ENCODE measurements at regions not wholly inside any gene's neighbourhood (a gene's known extent, or its start where the extent isn't known, plus 50 kb on each side); places are given as distances from the start of the nearest gene placed in this dataset.

- Histone ChIP-seq H3K4me1 (ENCODE audit: control insufficient read depth, insufficient read depth, low read length) (peaks cover 21% of the 10 kb centered on the region), H3K4me3 (ENCODE audit: insufficient read depth, low read depth, low read length) (no peak overlapping the region), H3K27me3 (ENCODE audit: control insufficient read depth, insufficient read depth, low read length, poor library complexity, severe bottlenecking) (no peaks in the 10 kb centered on the region), H3K27ac (ENCODE audit: insufficient read depth, low read depth, low read length, poor library complexity, severe bottlenecking) (no peak overlapping the region), H3K9me3 (ENCODE audit: control insufficient read depth, low read length) (no peaks in the 10 kb centered on the region), H3K36me3 (ENCODE audit: control insufficient read depth, insufficient read depth, low read length) (no peaks in the 10 kb centered on the region)
- 82 to 87% methylated on average over 3 of the region's 3 CpGs for WGBS, 2 experiments
These were observed 95.8 kb upstream of the COL1A2 start for GRCh38 chr7:94298943-94299342.

GRCh38 chr7:94300176-94300835 lies 94.4 kb upstream of the COL1A2 start:
- Histone ChIP-seq H3K36me3 (ENCODE audit: control insufficient read depth, insufficient read depth, low read length) (no peaks in the 10 kb centered on the region), H3K4me3 (ENCODE audit: insufficient read depth, low read depth, low read length) (no peak overlapping the region), H3K27me3 (ENCODE audit: control insufficient read depth, insufficient read depth, low read length, poor library complexity, severe bottlenecking) (no peaks in the 10 kb centered on the region), H3K9me3 (ENCODE audit: control insufficient read depth, low read length) (no peaks in the 10 kb centered on the region), H3K27ac (ENCODE audit: insufficient read depth, low read depth, low read length, poor library complexity, severe bottlenecking) (no peak overlapping the region), H3K4me1 (ENCODE audit: control insufficient read depth, insufficient read depth, low read length) (peaks cover 24% of the 10 kb centered on the region)
- WGBS, 2 experiments, result 85 to 91% methylated on average over 7 of the region's 8 CpGs

GRCh38 chr7:94301024-94301586 lies 93.6 kb upstream of the COL1A2 start:
- Histone ChIP-seq H3K27ac (ENCODE audit: insufficient read depth, low read depth, low read length, poor library complexity, severe bottlenecking) (peak overlapping the region; percentile 65), H3K4me1 (ENCODE audit: control insufficient read depth, insufficient read depth, low read length) (peaks cover 24% of the 10 kb centered on the region), H3K36me3 (ENCODE audit: control insufficient read depth, insufficient read depth, low read length) (no peaks in the 10 kb centered on the region), H3K27me3 (ENCODE audit: control insufficient read depth, insufficient read depth, low read length, poor library complexity, severe bottlenecking) (no peaks in the 10 kb centered on the region), H3K4me3 (ENCODE audit: insufficient read depth, low read depth, low read length) (no peak overlapping the region), H3K9me3 (ENCODE audit: control insufficient read depth, low read length) (no peaks in the 10 kb centered on the region)
- WGBS, 2 experiments, result 23 to 25% methylated on average over 6 of the region's 6 CpGs

- Histone ChIP-seq H3K9me3 (ENCODE audit: control insufficient read depth, low read length) (no peaks in the 10 kb centered on the region), H3K36me3 (ENCODE audit: control insufficient read depth, insufficient read depth, low read length) (no peaks in the 10 kb centered on the region), H3K4me3 (ENCODE audit: insufficient read depth, low read depth, low read length) (no peak overlapping the region), H3K27me3 (ENCODE audit: control insufficient read depth, insufficient read depth, low read length, poor library complexity, severe bottlenecking) (no peaks in the 10 kb centered on the region), H3K4me1 (ENCODE audit: control insufficient read depth, insufficient read depth, low read length) (peaks cover 24% of the 10 kb centered on the region), H3K27ac (ENCODE audit: insufficient read depth, low read depth, low read length, poor library complexity, severe bottlenecking) (no peak overlapping the region)
- WGBS, 2 experiments, result 92 to 96% methylated on average over 4 of the region's 4 CpGs
These were observed 91.6 kb upstream of the COL1A2 start for GRCh38 chr7:94303118-94303517.

DNA sequence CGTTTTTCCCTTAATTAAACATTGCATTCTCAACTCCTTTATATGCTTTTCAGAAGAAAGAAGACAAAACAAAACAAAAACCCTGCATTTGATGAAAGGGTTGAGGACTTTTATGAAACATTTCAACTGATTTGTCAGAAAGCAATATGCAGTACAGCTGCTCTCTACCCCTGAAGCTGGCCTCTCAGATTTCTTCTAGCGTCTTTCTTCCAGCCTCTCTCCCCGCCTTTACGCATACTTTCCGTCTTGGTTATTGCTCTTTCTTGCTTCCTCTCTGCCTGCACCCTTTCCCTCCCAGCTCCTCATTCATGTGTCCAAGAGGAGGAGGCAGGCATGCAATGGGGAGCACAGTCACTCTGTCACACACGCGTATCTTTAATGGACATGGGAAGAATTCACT lies 91.0 kb upstream of the COL1A2 start:
- Histone ChIP-seq H3K36me3 (ENCODE audit: control insufficient read depth, insufficient read depth, low read length) (no peaks in the 10 kb centered on the region), H3K4me3 (ENCODE audit: insufficient read depth, low read depth, low read length) (no peak overlapping the region), H3K4me1 (ENCODE audit: control insufficient read depth, insufficient read depth, low read length) (peaks cover 24% of the 10 kb centered on the region), H3K27me3 (ENCODE audit: control insufficient read depth, insufficient read depth, low read length, poor library complexity, severe bottlenecking) (no peaks in the 10 kb centered on the region), H3K9me3 (ENCODE audit: control insufficient read depth, low read length) (no peaks in the 10 kb centered on the region), H3K27ac (ENCODE audit: insufficient read depth, low read depth, low read length, poor library complexity, severe bottlenecking) (no peak overlapping the region)
- WGBS, 2 experiments, result 38 to 49% methylated on average over 7 of the region's 7 CpGs

GRCh38 chr7:94304878-94305277 lies 89.8 kb upstream of the COL1A2 start:
- Histone ChIP-seq H3K27ac (ENCODE audit: insufficient read depth, low read depth, low read length, poor library complexity, severe bottlenecking) (no peak overlapping the region), H3K9me3 (ENCODE audit: control insufficient read depth, low read length) (no peaks in the 10 kb centered on the region), H3K4me3 (ENCODE audit: insufficient read depth, low read depth, low read length) (no peak overlapping the region), H3K36me3 (ENCODE audit: control insufficient read depth, insufficient read depth, low read length) (no peaks in the 10 kb centered on the region), H3K27me3 (ENCODE audit: control insufficient read depth, insufficient read depth, low read length, poor library complexity, severe bottlenecking) (no peaks in the 10 kb centered on the region), H3K4me1 (ENCODE audit: control insufficient read depth, insufficient read depth, low read length) (peaks cover 24% of the 10 kb centered on the region)
- 95 to 96% methylated on average over 2 of the region's 2 CpGs for WGBS, 2 experiments

DNA sequence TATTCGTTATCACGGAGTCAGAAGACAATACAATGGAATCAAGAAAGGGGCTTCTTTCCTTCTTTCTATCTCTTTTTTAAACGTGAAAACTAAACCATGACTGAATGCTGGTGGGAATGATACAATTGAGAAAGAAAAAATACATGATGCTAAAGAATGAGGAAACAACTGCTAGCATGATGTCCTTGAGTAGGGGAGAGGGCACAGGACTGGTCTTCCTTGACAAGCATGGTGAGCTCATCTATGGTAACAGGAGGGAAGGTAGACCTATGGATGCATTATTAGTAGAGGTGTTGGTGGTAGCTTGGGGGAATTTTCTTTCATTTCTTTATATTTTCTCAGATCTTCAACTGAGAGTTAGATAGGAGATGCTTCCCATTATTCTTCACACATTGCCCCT lies 88.9 kb upstream of the COL1A2 start:
- no peaks in the 10 kb centered on the region for H3K27me3 ChIP-seq (ENCODE audit: control insufficient read depth, insufficient read depth, low read length, poor library complexity, severe bottlenecking)
- H3K4me3 ChIP-seq (ENCODE audit: insufficient read depth, low read depth, low read length), result no peak overlapping the region
- H3K36me3 ChIP-seq (ENCODE audit: control insufficient read depth, insufficient read depth, low read length), result no peaks in the 10 kb centered on the region
- no peak overlapping the region for H3K27ac ChIP-seq (ENCODE audit: insufficient read depth, low read depth, low read length, poor library complexity, severe bottlenecking)
- WGBS, 2 experiments, result 97% methylated on average over 3 of the region's 3 CpGs
- H3K4me1 ChIP-seq (ENCODE audit: control insufficient read depth, insufficient read depth, low read length), result peaks cover 19% of the 10 kb centered on the region
- no peaks in the 10 kb centered on the region for H3K9me3 ChIP-seq (ENCODE audit: control insufficient read depth, low read length)

GRCh38 chr7:94307399-94308048 lies 87.2 kb upstream of the COL1A2 start:
- no peak overlapping the region for H3K27ac ChIP-seq (ENCODE audit: insufficient read depth, low read depth, low read length, poor library complexity, severe bottlenecking)
- peaks cover 10% of the 10 kb centered on the region for H3K4me1 ChIP-seq (ENCODE audit: control insufficient read depth, insufficient read depth, low read length)
- H3K36me3 ChIP-seq (ENCODE audit: control insufficient read depth, insufficient read depth, low read length), result no peaks in the 10 kb centered on the region
- 87 to 95% methylated on average over 4 of the region's 4 CpGs for WGBS, 2 experiments
- no peaks in the 10 kb centered on the region for H3K9me3 ChIP-seq (ENCODE audit: control insufficient read depth, low read length)
- H3K4me3 ChIP-seq (ENCODE audit: insufficient read depth, low read depth, low read length), result no peak overlapping the region
- no peaks in the 10 kb centered on the region for H3K27me3 ChIP-seq (ENCODE audit: control insufficient read depth, insufficient read depth, low read length, poor library complexity, severe bottlenecking)

DNA sequence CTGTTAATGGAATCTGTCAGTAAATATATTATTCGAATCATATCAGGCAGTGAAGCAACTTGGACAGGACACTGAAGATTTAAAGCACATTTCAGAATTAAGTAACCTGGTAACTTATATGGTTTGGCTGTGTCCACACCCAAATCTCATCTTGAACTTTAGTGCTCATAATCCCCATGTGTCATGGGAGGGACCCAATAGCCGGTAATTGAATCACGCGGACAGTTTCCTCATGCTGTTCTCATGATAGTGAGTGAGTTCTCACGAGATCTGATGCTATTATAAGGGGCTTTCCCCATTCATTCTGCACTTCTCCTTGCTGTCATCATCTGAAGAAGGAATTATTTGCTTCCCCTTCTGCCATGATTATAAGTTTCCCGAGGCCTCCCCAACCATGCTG lies 83.2 kb upstream of the COL1A2 start:
- Histone ChIP-seq H3K27me3 (ENCODE audit: control insufficient read depth, insufficient read depth, low read length, poor library complexity, severe bottlenecking) (no peaks in the 10 kb centered on the region), H3K36me3 (ENCODE audit: control insufficient read depth, insufficient read depth, low read length) (no peaks in the 10 kb centered on the region), H3K27ac (ENCODE audit: insufficient read depth, low read depth, low read length, poor library complexity, severe bottlenecking) (no peak overlapping the region), H3K4me1 (ENCODE audit: control insufficient read depth, insufficient read depth, low read length) (no peaks in the 10 kb centered on the region), H3K9me3 (ENCODE audit: control insufficient read depth, low read length) (no peaks in the 10 kb centered on the region), H3K4me3 (ENCODE audit: insufficient read depth, low read depth, low read length) (no peak overlapping the region)
- 92 to 93% methylated on average over 6 of the region's 6 CpGs for WGBS, 2 experiments

- no peaks in the 10 kb centered on the region for H3K4me1 ChIP-seq (ENCODE audit: control insufficient read depth, insufficient read depth, low read length)
These were observed 80.8 kb upstream of the COL1A2 start for GRCh38 chr7:94313926-94314325.

More at GRCh38 chr7:94313926-94314325, 80.8 kb upstream of the COL1A2 start:
- Histone ChIP-seq H3K36me3 (ENCODE audit: control insufficient read depth, insufficient read depth, low read length) (no peaks in the 10 kb centered on the region), H3K9me3 (ENCODE audit: control insufficient read depth, low read length) (no peaks in the 10 kb centered on the region), H3K27me3 (ENCODE audit: control insufficient read depth, insufficient read depth, low read length, poor library complexity, severe bottlenecking) (no peaks in the 10 kb centered on the region), H3K27ac (ENCODE audit: insufficient read depth, low read depth, low read length, poor library complexity, severe bottlenecking) (no peak overlapping the region), H3K4me3 (ENCODE audit: insufficient read depth, low read depth, low read length) (no peak overlapping the region)
- WGBS, 2 experiments, result 94% methylated on average over 2 of the region's 2 CpGs

All from ectodermal cell (in vitro differentiated cells).